Liver (tissue), 8 donors: ENCODE measurements at regions not wholly inside any gene's neighbourhood (a gene's known extent, or its start where the extent isn't known, plus 50 kb on each side); places are given as distances from the start of the nearest gene placed in this dataset.

ENCODE experiments used
- DNase-seq: peaks from one replicate; pipeline ENCODE4 v3.0.0-alpha.2; 2017; ENCODE audit warnings: low spot score
- H3K27ac ChIP-seq, 2 donors: one replicate each; pipeline ENCODE4 v1.7.0; 2013; ENCODE audit warnings: inconsistent platforms in 2 of 2, low read length in 2 of 2, control low read depth in 1 of 2, low read depth in 1 of 2, mild to moderate bottlenecking in 1 of 2
- H3K27me3 ChIP-seq, 4 donors: one replicate each; pipeline versions ENCODE4 v1.6.1 to v1.7.0; 2013; ENCODE audit warnings: low read length in 3 of 4, inconsistent platforms in 1 of 4, mild to moderate bottlenecking in 1 of 4, moderate library complexity in 1 of 4; ENCODE audit not compliant: control insufficient read depth in 4 of 4, insufficient read depth in 4 of 4
- H3K36me3 ChIP-seq, 4 donors: one replicate each; pipeline versions ENCODE4 v1.6.1 to v1.7.0; 2013; ENCODE audit warnings: low read length in 3 of 4, mild to moderate bottlenecking in 3 of 4, low read depth in 1 of 4, moderate library complexity in 1 of 4; ENCODE audit not compliant: control insufficient read depth in 4 of 4, insufficient read depth in 3 of 4
- H3K4me1 ChIP-seq, 4 donors: one replicate each; pipeline versions ENCODE4 v1.6.1 to v1.7.0; 2013; ENCODE audit warnings: low read length in 3 of 4, mild to moderate bottlenecking in 3 of 4, moderate library complexity in 1 of 4; ENCODE audit not compliant: control insufficient read depth in 4 of 4, insufficient read depth in 4 of 4
- H3K4me3 ChIP-seq, 3 donors: one replicate each; pipeline versions ENCODE4 v1.6.1 to v1.7.0; 2013; ENCODE audit warnings: low read length in 3 of 3, control low read depth in 1 of 3, low read depth in 1 of 3, mild to moderate bottlenecking in 1 of 3
- H3K9ac ChIP-seq, 2 donors: one replicate each; pipeline ENCODE4 v1.7.0; 2013; ENCODE audit warnings: low read length in 2 of 2, mild to moderate bottlenecking in 2 of 2, moderate library complexity in 2 of 2, control low read depth in 1 of 2, low read depth in 1 of 2
- H3K9me3 ChIP-seq, 4 donors: one replicate each; pipeline versions ENCODE4 v1.6.1 to v1.7.0; 2013; ENCODE audit warnings: low read length in 3 of 4; ENCODE audit not compliant: control insufficient read depth in 4 of 4
- ATF3 ChIP-seq: IDR thresholded peaks from 2 replicates; pipeline ENCODE4 v1.6.1; 2016; ENCODE audit warnings: antibody characterized with exemption
- CTCF ChIP-seq: fragments of 150-350 bp; IDR thresholded peaks from 2 replicates; pipeline ENCODE4 v1.5.1; 2017; ENCODE audit warnings: improper control_type of control experiment, low read depth, low read length; ENCODE audit not compliant: missing input control
- EGR1 ChIP-seq, 2 donors: IDR thresholded peaks; 2 replicates each; pipeline ENCODE4 v1.6.1; 2016 to 2018; ENCODE audit warnings: antibody characterized with exemption in 2 of 2, low read depth in 2 of 2
- FOXA1 ChIP-seq: IDR thresholded peaks from 2 replicates; pipeline ENCODE4 v1.6.1; 2016; ENCODE audit warnings: antibody characterized with exemption
- FOXA2 ChIP-seq: IDR thresholded peaks from 2 replicates; pipeline ENCODE4 v1.6.1; 2016; ENCODE audit warnings: antibody characterized with exemption
- GABPA ChIP-seq, 2 donors: IDR thresholded peaks in 1 of 2; conservative IDR thresholded peaks in 1 of 2; 2 replicates each; pipeline ENCODE4 v1.6.1; 2016; ENCODE audit warnings: antibody characterized with exemption in 2 of 2, mild to moderate bottlenecking in 1 of 2, moderate library complexity in 1 of 2
- HNF4A ChIP-seq, 2 donors: conservative IDR thresholded peaks; 2 replicates each; pipeline ENCODE4 v1.6.1; 2016; ENCODE audit warnings: antibody characterized with exemption in 2 of 2, mild to moderate bottlenecking in 2 of 2
- HNF4G ChIP-seq: IDR thresholded peaks from 2 replicates; pipeline ENCODE4 v1.6.1; 2016; ENCODE audit warnings: antibody characterized with exemption
- JUND ChIP-seq, 2 donors: IDR thresholded peaks; 2 replicates each; pipeline ENCODE4 v1.6.1; 2016; ENCODE audit warnings: antibody characterized with exemption in 2 of 2
- NR2F2 ChIP-seq: IDR thresholded peaks from 2 replicates; pipeline ENCODE4 v1.6.1; 2016; ENCODE audit warnings: antibody characterized with exemption
- RAD21 ChIP-seq, 2 donors: IDR thresholded peaks; 2 replicates each; pipeline ENCODE4 v1.6.1; 2016; ENCODE audit warnings: antibody characterized with exemption in 2 of 2, mild to moderate bottlenecking in 2 of 2
- REST ChIP-seq: IDR thresholded peaks from 2 replicates; pipeline ENCODE4 v1.6.1; 2016; ENCODE audit warnings: antibody characterized with exemption, mild to moderate bottlenecking
- RXRA ChIP-seq, 2 donors: IDR thresholded peaks; 2 replicates each; pipeline ENCODE4 v1.6.1; 2017 to 2018; ENCODE audit warnings: antibody characterized with exemption in 2 of 2, mild to moderate bottlenecking in 1 of 2
- SP1 ChIP-seq: IDR thresholded peaks from 2 replicates; pipeline ENCODE4 v1.6.1; 2018; ENCODE audit warnings: antibody characterized with exemption, mild to moderate bottlenecking
- TAF1 ChIP-seq: conservative IDR thresholded peaks from 2 replicates; pipeline ENCODE4 v1.6.1; 2016; ENCODE audit warnings: antibody characterized with exemption, mild to moderate bottlenecking
- YY1 ChIP-seq: IDR thresholded peaks from 2 replicates; pipeline ENCODE4 v1.6.1; 2016; ENCODE audit warnings: antibody characterized with exemption, mild to moderate bottlenecking
- ZBTB33 ChIP-seq: IDR thresholded peaks from 2 replicates; pipeline ENCODE4 v1.6.1; 2016; ENCODE audit warnings: antibody characterized with exemption
- WGBS: extraction: QIAGEN DNeasy Blood & Tissue Kit; methylation state at CpG from one replicate; pipeline ENCODE4 v1.1.7; 2013; 5-methylcytosine and 5-hydroxymethylcytosine counted together
- TF ChIP-seq, protein P1 (sequence below): IDR thresholded peaks from 2 replicates; pipeline ENCODE4 v1.6.1; 2016; ENCODE audit warnings: antibody characterized with exemption
- donor health status: healthy.
- donor health status: healthy.
- donor health status: healthy.
- donor health status: healthy.
- donor health status: healthy.

DNA sequence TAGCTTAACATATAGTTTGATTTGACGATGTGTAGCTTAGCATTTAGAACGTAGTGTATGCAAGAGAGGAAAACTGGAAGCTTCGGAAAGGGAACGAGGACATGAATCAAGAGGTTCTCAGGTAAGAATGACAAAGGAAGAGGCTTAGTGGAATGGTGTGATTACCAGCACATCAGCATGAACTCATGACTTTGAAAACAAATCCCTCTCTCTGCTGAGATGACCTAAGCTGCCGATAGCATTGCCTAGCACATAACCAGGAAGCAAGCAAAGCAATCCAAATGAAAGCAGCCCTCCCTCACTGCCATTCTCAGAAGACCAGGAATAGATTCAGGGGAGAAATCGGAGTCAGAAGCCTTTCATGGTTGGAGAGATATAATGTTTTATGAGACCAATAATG lies 51.3 kb upstream of the CCL1 start:
- peaks cover 0 to 7% (median 1%) of the 10 kb centered on the region in 4 donors for H3K27me3 ChIP-seq
- DNase-seq: no peak
- no peak overlapping the region for H3K9ac ChIP-seq
- 46% methylated on average over 6 of the region's 6 CpGs for WGBS
- H3K4me1 ChIP-seq: no peaks in the 10 kb centered on the region
- no peak overlapping the region for H3K27ac ChIP-seq
- TF ChIP-seq RXRA (IDR thresholded peaks at IDR 0.05): no peak
- TF ChIP-seq, protein P1, sequence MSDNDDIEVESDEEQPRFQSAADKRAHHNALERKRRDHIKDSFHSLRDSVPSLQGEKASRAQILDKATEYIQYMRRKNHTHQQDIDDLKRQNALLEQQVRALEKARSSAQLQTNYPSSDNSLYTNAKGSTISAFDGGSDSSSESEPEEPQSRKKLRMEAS: no peak
- H3K4me3 ChIP-seq: no peak overlapping the region
- H3K9me3 ChIP-seq: no peaks in the 10 kb centered on the region
- no peaks in the 10 kb centered on the region for H3K36me3 ChIP-seq

DNA sequence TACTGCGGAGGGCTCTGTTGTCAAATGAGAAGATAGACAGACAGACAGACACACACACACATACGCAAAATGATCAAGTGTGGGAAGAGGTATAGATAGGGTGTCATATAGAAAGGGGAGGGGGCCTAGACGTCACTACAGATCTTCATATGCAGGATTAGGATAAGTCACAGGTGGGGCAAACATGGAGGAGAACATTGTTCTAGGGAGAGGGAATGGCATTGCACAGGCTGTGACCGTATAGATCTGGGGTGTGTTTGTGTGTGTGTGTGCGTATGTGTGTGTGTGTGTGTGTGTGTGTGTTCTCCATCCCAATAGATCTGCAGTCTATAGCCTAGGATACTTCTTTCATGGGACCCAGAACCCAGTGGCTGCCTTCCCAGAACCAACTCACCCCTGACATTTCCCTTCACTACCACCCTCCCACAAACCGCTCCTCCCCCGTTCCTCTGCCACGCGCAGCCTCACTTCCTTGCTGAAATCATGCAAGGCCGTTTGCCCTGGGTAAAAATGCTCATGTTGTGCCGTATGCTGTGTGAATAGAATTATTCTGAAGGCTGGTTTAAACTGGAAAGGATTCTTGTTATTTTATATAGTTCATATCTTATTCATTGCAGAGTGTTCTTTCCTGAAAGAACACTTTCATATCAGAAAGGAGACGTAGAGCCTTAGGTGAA lies 50.5 kb upstream of the CCL1 start:
- H3K4me1 ChIP-seq: no peaks in the 10 kb centered on the region
- no peak overlapping the region for H3K4me3 ChIP-seq
- peaks cover 0 to 3% (median 1%) of the 10 kb centered on the region in 4 donors for H3K27me3 ChIP-seq
- no peak overlapping the region for H3K9ac ChIP-seq
- 54% methylated on average over 12 of the region's 12 CpGs for WGBS
- no peak for TF ChIP-seq YY1
- TF ChIP-seq, protein P1: no peak
- TF ChIP-seq REST: no peak
- TF ChIP-seq ATF3: no peak
- TF ChIP-seq SP1: no peak
- no peak for TF ChIP-seq EGR1 (IDR thresholded peaks at IDR 0.05; ENCODE audit: low read depth in 2 of 2)
- no peak for TF ChIP-seq RXRA (IDR thresholded peaks at IDR 0.05)
- TF ChIP-seq NR2F2: no peak
- TF ChIP-seq FOXA1: no peak
- TF ChIP-seq ZBTB33: no peak
- TF ChIP-seq JUND (IDR thresholded peaks at IDR 0.05): no peak
- TF ChIP-seq RAD21 (IDR thresholded peaks at IDR 0.05): no peak
- TF ChIP-seq CTCF: no peak
- TF ChIP-seq GABPA (IDR thresholded peaks at IDR 0.05 in 1 of 2, conservative IDR thresholded peaks at IDR 0.05 in 1 of 2): no peak
- TF ChIP-seq TAF1: no peak
- no peak for TF ChIP-seq FOXA2
- TF ChIP-seq HNF4G: no peak
- TF ChIP-seq HNF4A (conservative IDR thresholded peaks at IDR 0.05): no peak
- no peaks in the 10 kb centered on the region for H3K9me3 ChIP-seq
- H3K27ac ChIP-seq: no peak overlapping the region
- H3K36me3 ChIP-seq: no peaks in the 10 kb centered on the region
- DNase-seq: no peak
